ENCODE measurements at regions not wholly inside any gene's neighbourhood (a gene's known extent, or its start where the extent isn't known, plus 50 kb on each side); places are given as distances from the start of the nearest gene placed in this dataset.
A peak's percentile ranks its signal among the peaks of the same experiment; 100 is the strongest.

GRCh38 chr2:199707593-199708185 is 143.3 kb downstream of the FTCDNL1 start:
- no peaks in the 10 kb centered on the region for H3K27me3 ChIP-seq (ENCODE audit: control insufficient read depth, insufficient read depth, low read length)
- no peaks in the 10 kb centered on the region; the same call in 1 of the 2 replicates for H3K9me3 ChIP-seq (ENCODE audit: control insufficient read depth, insufficient read depth, low read length)
- no peaks in the 10 kb centered on the region for H3K4me1 ChIP-seq (ENCODE audit: control insufficient read depth, insufficient read depth, low read length)
- H3K36me3 ChIP-seq (ENCODE audit: control insufficient read depth, insufficient read depth, low read length), result no peaks in the 10 kb centered on the region
- WGBS (ENCODE audit: insufficient coverage, insufficient read length), result no CpG with 5 or more reads among the region's 2 CpGs
- no peak for DNase-seq (ENCODE audit: low read depth, low spot score)
- H3K27ac ChIP-seq (ENCODE audit: low read length), result no peak overlapping the region
- H3K4me3 ChIP-seq (ENCODE audit: low read length), result no peak overlapping the region

DNA sequence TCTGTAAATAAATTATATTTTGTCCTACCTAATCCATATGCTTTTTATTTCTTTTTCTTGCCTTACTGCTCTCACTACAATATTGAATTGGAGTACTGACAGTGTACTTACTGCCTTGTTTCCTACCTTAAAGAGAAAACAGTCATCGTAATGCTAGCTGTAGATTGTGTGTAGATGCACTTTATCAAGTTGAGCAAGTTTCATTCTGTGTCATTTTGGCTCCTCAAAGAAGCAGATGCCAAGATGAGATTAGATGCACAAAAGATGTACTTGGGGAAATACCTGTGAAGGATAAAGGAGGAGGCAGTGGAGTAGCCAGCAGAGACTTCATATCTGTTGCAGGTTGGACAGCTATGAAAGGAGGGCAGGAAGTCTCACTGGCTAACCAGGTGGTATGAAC is 145.5 kb downstream of the FTCDNL1 start:
- no peaks in the 10 kb centered on the region for H3K27me3 ChIP-seq (ENCODE audit: control insufficient read depth, insufficient read depth, low read length)
- H3K9me3 ChIP-seq (ENCODE audit: control insufficient read depth, insufficient read depth, low read length), result no peaks in the 10 kb centered on the region; the same call in 1 of the 2 replicates
- WGBS (ENCODE audit: insufficient coverage, insufficient read length), result no CpG with 5 or more reads among the region's 1 CpG
- DNase-seq (ENCODE audit: low read depth, low spot score), result no peak
- H3K27ac ChIP-seq (ENCODE audit: low read length), result no peak overlapping the region
- no peak overlapping the region for H3K4me3 ChIP-seq (ENCODE audit: low read length)
- H3K36me3 ChIP-seq (ENCODE audit: control insufficient read depth, insufficient read depth, low read length), result no peaks in the 10 kb centered on the region
- no peaks in the 10 kb centered on the region for H3K4me1 ChIP-seq (ENCODE audit: control insufficient read depth, insufficient read depth, low read length)

- Histone ChIP-seq H3K27me3 (ENCODE audit: control insufficient read depth, insufficient read depth, low read length) (no peaks in the 10 kb centered on the region), H3K27ac (ENCODE audit: low read length) (no peak overlapping the region), H3K36me3 (ENCODE audit: control insufficient read depth, insufficient read depth, low read length) (no peaks in the 10 kb centered on the region), H3K4me3 (ENCODE audit: low read length) (no peak overlapping the region), H3K9me3 (ENCODE audit: control insufficient read depth, insufficient read depth, low read length) (no peaks in the 10 kb centered on the region; the same call in 1 of the 2 replicates), H3K4me1 (ENCODE audit: control insufficient read depth, insufficient read depth, low read length) (no peaks in the 10 kb centered on the region)
- no CpG with 5 or more reads among the region's 1 CpG for WGBS (ENCODE audit: insufficient coverage, insufficient read length)
- peak; percentile 37 for DNase-seq (ENCODE audit: low read depth, low spot score)
Observed at GRCh38 chr2:199704358-199705238, 146.4 kb downstream of the FTCDNL1 start.

GRCh38 chr2:199703199-199703598 is 147.8 kb downstream of the FTCDNL1 start:
- Histone ChIP-seq H3K36me3 (ENCODE audit: control insufficient read depth, insufficient read depth, low read length) (no peaks in the 10 kb centered on the region), H3K4me3 (ENCODE audit: low read length) (no peak overlapping the region), H3K9me3 (ENCODE audit: control insufficient read depth, insufficient read depth, low read length) (no peaks in the 10 kb centered on the region), H3K4me1 (ENCODE audit: control insufficient read depth, insufficient read depth, low read length) (no peaks in the 10 kb centered on the region), H3K27me3 (ENCODE audit: control insufficient read depth, insufficient read depth, low read length) (no peaks in the 10 kb centered on the region), H3K27ac (ENCODE audit: low read length) (no peak overlapping the region)
- no peak for DNase-seq (ENCODE audit: low read depth, low spot score)
- WGBS (ENCODE audit: insufficient coverage, insufficient read length), result no CpG with 5 or more reads among the region's 2 CpGs

- no peaks in the 10 kb centered on the region for H3K36me3 ChIP-seq (ENCODE audit: control insufficient read depth, insufficient read depth, low read length)
- no peaks in the 10 kb centered on the region for H3K4me1 ChIP-seq (ENCODE audit: control insufficient read depth, insufficient read depth, low read length)
- H3K27me3 ChIP-seq (ENCODE audit: control insufficient read depth, insufficient read depth, low read length), result no peaks in the 10 kb centered on the region
- H3K9me3 ChIP-seq (ENCODE audit: control insufficient read depth, insufficient read depth, low read length), result no peaks in the 10 kb centered on the region
- no peak overlapping the region for H3K4me3 ChIP-seq (ENCODE audit: low read length)
- no peak for DNase-seq (ENCODE audit: low read depth, low spot score)
- H3K27ac ChIP-seq (ENCODE audit: low read length), result no peak overlapping the region
Observed at GRCh38 chr2:199697469-199697868, 153.5 kb downstream of the FTCDNL1 start.

DNA sequence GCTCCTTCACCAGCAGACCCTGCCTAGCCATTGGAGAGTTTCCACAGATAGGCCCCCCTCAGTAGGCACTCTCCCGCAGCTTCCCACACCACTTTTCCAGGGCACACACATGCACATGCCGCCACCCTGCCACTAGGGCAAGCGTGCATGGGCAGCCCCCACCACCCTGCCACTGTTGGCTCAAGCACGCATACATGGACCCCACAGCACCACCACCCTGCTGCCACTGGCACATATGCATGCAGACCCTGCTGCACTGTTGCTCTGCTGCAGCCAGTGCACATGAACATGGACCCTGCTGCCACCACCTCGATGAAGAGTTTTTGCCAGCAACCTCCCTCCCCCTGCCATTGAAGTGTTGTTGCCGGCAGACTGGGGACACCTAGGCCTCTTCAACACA is 154.9 kb downstream of the FTCDNL1 start:
- H3K27ac ChIP-seq (ENCODE audit: low read length), result no peak overlapping the region
- no peak overlapping the region for H3K4me3 ChIP-seq (ENCODE audit: low read length)
- WGBS (ENCODE audit: insufficient coverage, insufficient read length), result no CpG with 5 or more reads among the region's 6 CpGs
- no peaks in the 10 kb centered on the region for H3K27me3 ChIP-seq (ENCODE audit: control insufficient read depth, insufficient read depth, low read length)
- DNase-seq (ENCODE audit: low read depth, low spot score), result no peak
- no peaks in the 10 kb centered on the region for H3K4me1 ChIP-seq (ENCODE audit: control insufficient read depth, insufficient read depth, low read length)
- no peaks in the 10 kb centered on the region for H3K9me3 ChIP-seq (ENCODE audit: control insufficient read depth, insufficient read depth, low read length)
- H3K36me3 ChIP-seq (ENCODE audit: control insufficient read depth, insufficient read depth, low read length), result no peaks in the 10 kb centered on the region

DNA sequence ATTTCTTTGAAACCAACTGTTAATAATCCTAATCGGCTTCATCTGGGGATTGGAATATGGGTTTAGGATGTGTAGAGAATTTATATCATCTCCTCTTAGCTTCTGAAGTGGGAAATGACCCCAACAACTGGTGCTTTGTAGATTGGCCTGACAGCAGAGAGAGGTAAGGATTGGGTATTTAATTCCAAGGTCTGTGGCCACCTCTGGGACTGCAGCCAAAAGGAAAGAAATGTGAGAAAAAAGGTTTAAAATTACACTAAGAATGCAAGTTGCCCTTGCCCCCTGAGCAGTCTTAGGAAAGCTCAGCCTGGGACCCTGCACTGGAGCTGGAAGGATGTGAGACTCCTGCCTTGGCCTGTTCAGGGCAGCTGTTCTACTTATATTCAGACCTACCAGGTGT is 157.1 kb downstream of the FTCDNL1 start:
- no CpG with 5 or more reads among the region's 1 CpG for WGBS (ENCODE audit: insufficient coverage, insufficient read length)
- Histone ChIP-seq H3K36me3 (ENCODE audit: control insufficient read depth, insufficient read depth, low read length) (no peaks in the 10 kb centered on the region), H3K4me1 (ENCODE audit: control insufficient read depth, insufficient read depth, low read length) (0 out of 2 replicates have a peak, but pooled peaks cover 1% of the 10 kb centered on the region), H3K4me3 (ENCODE audit: low read length) (no peak overlapping the region), H3K27me3 (ENCODE audit: control insufficient read depth, insufficient read depth, low read length) (no peaks in the 10 kb centered on the region), H3K9me3 (ENCODE audit: control insufficient read depth, insufficient read depth, low read length) (no peaks in the 10 kb centered on the region), H3K27ac (ENCODE audit: low read length) (no peak overlapping the region)
- no peak for DNase-seq (ENCODE audit: low read depth, low spot score)

- DNase-seq (ENCODE audit: low read depth, low spot score), result no peak
- no CpG with 5 or more reads among the region's 3 CpGs for WGBS (ENCODE audit: insufficient coverage, insufficient read length)
Observed at GRCh38 chr2:199692489-199692888, 158.5 kb downstream of the FTCDNL1 start.

DNA sequence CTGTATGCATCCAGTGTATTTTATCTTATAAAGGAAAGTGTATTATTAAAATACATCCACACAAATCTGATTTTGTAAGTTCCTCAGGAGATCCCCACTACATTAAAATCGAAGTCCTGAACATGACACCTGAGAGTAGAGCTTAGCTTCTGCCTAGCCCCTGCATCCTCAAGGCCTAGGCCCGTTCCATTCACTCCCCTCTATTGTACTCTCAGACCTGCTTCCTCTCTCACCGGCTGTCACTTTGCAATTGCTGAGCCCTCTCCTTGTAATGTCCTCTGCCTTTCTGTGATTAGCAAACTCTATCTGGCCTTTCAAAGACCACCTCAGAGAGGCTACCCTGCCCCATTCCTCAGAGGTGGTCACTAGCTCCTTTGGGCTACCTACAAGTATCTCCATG is 160.8 kb downstream of the FTCDNL1 start:
- H3K36me3 ChIP-seq (ENCODE audit: control insufficient read depth, insufficient read depth, low read length), result no peaks in the 10 kb centered on the region
- 0 out of 2 replicates have a peak, but pooled peaks cover 1% of the 10 kb centered on the region for H3K4me1 ChIP-seq (ENCODE audit: control insufficient read depth, insufficient read depth, low read length)
- DNase-seq (ENCODE audit: low read depth, low spot score), result no peak
- no peaks in the 10 kb centered on the region for H3K27me3 ChIP-seq (ENCODE audit: control insufficient read depth, insufficient read depth, low read length)
- H3K27ac ChIP-seq (ENCODE audit: low read length), result no peak overlapping the region
- no peaks in the 10 kb centered on the region for H3K9me3 ChIP-seq (ENCODE audit: control insufficient read depth, insufficient read depth, low read length)
- no CpG with 5 or more reads among the region's 3 CpGs for WGBS (ENCODE audit: insufficient coverage, insufficient read length)
- no peak overlapping the region for H3K4me3 ChIP-seq (ENCODE audit: low read length)

More at GRCh38 chr2:199692489-199692888, 158.5 kb downstream of the FTCDNL1 start:
- Histone ChIP-seq H3K4me1 (ENCODE audit: control insufficient read depth, insufficient read depth, low read length) (0 out of 2 replicates have a peak, but pooled peaks cover 1% of the 10 kb centered on the region), H3K27ac (ENCODE audit: low read length) (no peak overlapping the region), H3K4me3 (ENCODE audit: low read length) (no peak overlapping the region), H3K36me3 (ENCODE audit: control insufficient read depth, insufficient read depth, low read length) (no peaks in the 10 kb centered on the region), H3K27me3 (ENCODE audit: control insufficient read depth, insufficient read depth, low read length) (no peaks in the 10 kb centered on the region), H3K9me3 (ENCODE audit: control insufficient read depth, insufficient read depth, low read length) (no peaks in the 10 kb centered on the region)

DNA sequence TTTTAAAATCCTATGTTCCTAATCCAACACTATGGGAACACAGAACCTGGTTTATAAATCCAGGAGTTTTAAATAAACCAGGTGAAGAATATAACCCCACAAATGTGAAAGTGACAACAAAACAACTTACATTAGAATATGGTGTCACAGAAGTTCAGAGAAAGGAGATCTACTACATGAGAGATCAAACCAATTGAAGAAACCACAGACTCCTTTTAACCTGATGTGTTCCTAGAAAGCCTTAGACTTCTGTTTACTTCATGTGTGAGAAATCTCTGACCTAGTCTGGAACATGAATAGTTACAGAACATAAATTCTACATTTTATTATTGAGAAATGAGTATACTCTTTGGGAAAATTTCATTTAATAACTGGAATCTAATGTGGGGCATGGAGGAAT is 165.3 kb downstream of the FTCDNL1 start:
- no peaks in the 10 kb centered on the region for H3K36me3 ChIP-seq (ENCODE audit: control insufficient read depth, insufficient read depth, low read length)
- no peak overlapping the region for H3K27ac ChIP-seq (ENCODE audit: low read length)
- no peaks in the 10 kb centered on the region for H3K27me3 ChIP-seq (ENCODE audit: control insufficient read depth, insufficient read depth, low read length)
- DNase-seq (ENCODE audit: low read depth, low spot score), result no peak
- H3K4me1 ChIP-seq (ENCODE audit: control insufficient read depth, insufficient read depth, low read length), result 0 out of 2 replicates have a peak, but pooled peaks cover 1% of the 10 kb centered on the region
- H3K9me3 ChIP-seq (ENCODE audit: control insufficient read depth, insufficient read depth, low read length), result no peaks in the 10 kb centered on the region
- H3K4me3 ChIP-seq (ENCODE audit: low read length), result no peak overlapping the region
